Mammary epithelial cell (primary cell): ENCODE measurements at regions not wholly inside any gene's neighbourhood (a gene's known extent, or its start where the extent isn't known, plus 50 kb on each side); places are given as distances from the start of the nearest gene placed in this dataset.

Experiments used
- EZH2 ChIP-seq: IDR thresholded peaks from 2 replicates; pipeline ENCODE4 v1.6.1; 2012; ENCODE audit warnings: low read length, inconsistent platforms, borderline replicate concordance
- TF ChIP-seq, protein P1 (sequence below), 2 donors: IDR thresholded peaks in 1 of 2; conservative IDR thresholded peaks in 1 of 2; 2 replicates each; pipeline ENCODE4 v1.5.1; 2011 to 2012; ENCODE audit warnings: inconsistent platforms in 2 of 2, low read length in 2 of 2, mild to moderate bottlenecking in 2 of 2, control low read depth in 1 of 2, low read depth in 1 of 2; ENCODE audit not compliant: insufficient read depth in 1 of 2; ENCODE audit errors: extremely low read depth in 1 of 2

DNA sequence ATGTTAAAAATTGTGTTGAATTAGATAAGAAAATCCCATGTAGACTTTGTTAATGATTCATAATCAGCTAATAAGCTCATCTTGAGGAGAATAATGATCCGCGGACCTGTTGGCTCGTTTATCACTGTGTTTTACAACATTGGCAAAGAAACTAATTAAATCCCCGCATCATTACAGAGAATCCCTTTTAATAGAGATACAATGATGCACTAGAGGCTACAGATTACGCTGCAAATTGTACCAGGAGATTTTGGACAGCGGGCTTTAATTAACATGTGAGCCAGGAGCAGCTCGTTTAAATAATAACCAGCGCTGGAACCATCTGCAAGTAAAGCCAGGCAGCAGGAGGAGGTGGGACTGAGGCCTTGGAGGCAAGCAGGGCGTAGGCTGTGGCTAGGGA is 280.3 kb upstream of the POU3F1 start:
- TF ChIP-seq, protein P1, sequence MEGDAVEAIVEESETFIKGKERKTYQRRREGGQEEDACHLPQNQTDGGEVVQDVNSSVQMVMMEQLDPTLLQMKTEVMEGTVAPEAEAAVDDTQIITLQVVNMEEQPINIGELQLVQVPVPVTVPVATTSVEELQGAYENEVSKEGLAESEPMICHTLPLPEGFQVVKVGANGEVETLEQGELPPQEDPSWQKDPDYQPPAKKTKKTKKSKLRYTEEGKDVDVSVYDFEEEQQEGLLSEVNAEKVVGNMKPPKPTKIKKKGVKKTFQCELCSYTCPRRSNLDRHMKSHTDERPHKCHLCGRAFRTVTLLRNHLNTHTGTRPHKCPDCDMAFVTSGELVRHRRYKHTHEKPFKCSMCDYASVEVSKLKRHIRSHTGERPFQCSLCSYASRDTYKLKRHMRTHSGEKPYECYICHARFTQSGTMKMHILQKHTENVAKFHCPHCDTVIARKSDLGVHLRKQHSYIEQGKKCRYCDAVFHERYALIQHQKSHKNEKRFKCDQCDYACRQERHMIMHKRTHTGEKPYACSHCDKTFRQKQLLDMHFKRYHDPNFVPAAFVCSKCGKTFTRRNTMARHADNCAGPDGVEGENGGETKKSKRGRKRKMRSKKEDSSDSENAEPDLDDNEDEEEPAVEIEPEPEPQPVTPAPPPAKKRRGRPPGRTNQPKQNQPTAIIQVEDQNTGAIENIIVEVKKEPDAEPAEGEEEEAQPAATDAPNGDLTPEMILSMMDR (conservative IDR thresholded peaks at IDR 0.05 in 1 of 2, IDR thresholded peaks at IDR 0.05 in 1 of 2; ENCODE audit: extremely low read depth in 1 of 2, insufficient read depth in 1 of 2, low read depth in 1 of 2, low read length in 2 of 2), result no peak
- TF ChIP-seq EZH2, result no peak
